HG03575 (cell line): ENCODE measurements at regions not wholly inside any gene's neighbourhood (a gene's known extent, or its start where the extent isn't known, plus 50 kb on each side); places are given as distances from the start of the nearest gene placed in this dataset.

Source experiments
- ATAC-seq: cut with Tn5 transposase; IDR thresholded peaks from one replicate; pipeline ENCODE4 v1.9.1; 2021; ENCODE audit not compliant: unreplicated experiment, insufficient number of reproducible peaks, low FRiP score; ENCODE audit errors: extremely low read depth

- ATAC-seq = no peak
Observed at GRCh38 chr4:110294165-110294564, 95.8 kb upstream of the ELOVL6 start.

GRCh38 chr4:110292994-110293744 is 94.8 kb upstream of the ELOVL6 start:
- ATAC-seq = no peak

- no peak for ATAC-seq
Observed at GRCh38 chr4:110290511-110290910, 92.1 kb upstream of the ELOVL6 start.

GRCh38 chr4:110289601-110290100 is 91.2 kb upstream of the ELOVL6 start:
- no peak for ATAC-seq

- ATAC-seq = peak; percentile 100
Observed at GRCh38 chr4:110287130-110287529, 88.7 kb upstream of the ELOVL6 start.

GRCh38 chr4:110278127-110278526 is 79.7 kb upstream of the ELOVL6 start:
- ATAC-seq = no peak

- ATAC-seq = no peak
Observed at GRCh38 chr4:110275871-110276270, 77.5 kb upstream of the ELOVL6 start.

- no peak for ATAC-seq
Observed at GRCh38 chr4:110271986-110272385, 73.6 kb upstream of the ELOVL6 start.

GRCh38 chr4:110270492-110271197 is 72.2 kb upstream of the ELOVL6 start:
- no peak for ATAC-seq

GRCh38 chr4:110268790-110269189 is 70.4 kb upstream of the ELOVL6 start:
- no peak for ATAC-seq

- ATAC-seq = peak; percentile 75
Observed at GRCh38 chr4:110268352-110268751, 69.9 kb upstream of the ELOVL6 start.

- no peak for ATAC-seq
Observed at GRCh38 chr4:110266136-110266535, 67.7 kb upstream of the ELOVL6 start.

GRCh38 chr4:110265001-110265400 is 66.6 kb upstream of the ELOVL6 start:
- no peak for ATAC-seq

GRCh38 chr4:110260299-110260698 is 61.9 kb upstream of the ELOVL6 start:
- no peak for ATAC-seq

GRCh38 chr4:110250023-110250387 is 51.6 kb upstream of the ELOVL6 start:
- ATAC-seq = no peak

GRCh38 chr4:110248831-110249253 is 50.4 kb upstream of the ELOVL6 start:
- no peak for ATAC-seq
